Endometrial microvascular endothelial cells (primary cell): ENCODE measurements at regions not wholly inside any gene's neighbourhood (a gene's known extent, or its start where the extent isn't known, plus 50 kb on each side); places are given as distances from the start of the nearest gene placed in this dataset.
"Not testable (repeated sequence)": the region's sequence is repeated elsewhere in the genome, so short reads cannot be mapped to it uniquely, and the experiment has no call there.

ENCODE experiments used
- in situ Hi-C: cut with HindIII; loops from 2 replicates; pipeline ENCODE4 v1.10.0; 2017; ENCODE audit warnings: low sequenced_read_pairs, low pct_unique_long_range_greater_than_20kb; ENCODE audit errors: inconsistent ontology term

GRCh38 chr17:53527473-53527872, 295.3 kb upstream of the KIF2B start:
- in situ Hi-C loops = no loop called here

- in situ Hi-C loops = no loop called here
Measured at GRCh38 chr17:53525590-53525989, 297.1 kb upstream of the KIF2B start.

GRCh38 chr17:53516636-53517035, 306.1 kb upstream of the KIF2B start:
- in situ Hi-C loops = no loop called here

- in situ Hi-C loops = no loop called here
Measured at GRCh38 chr17:53499277-53499676, 323.4 kb upstream of the KIF2B start.

- in situ Hi-C loops = no loop called here
Measured at GRCh38 chr17:53496356-53496755, 326.4 kb upstream of the KIF2B start.

GRCh38 chr17:53492532-53492931, 330.2 kb upstream of the KIF2B start:
- in situ Hi-C loops = no loop called here

- in situ Hi-C loops = no loop called here
Measured at GRCh38 chr17:53490447-53490968, 332.2 kb upstream of the KIF2B start.

GRCh38 chr17:53483704-53484103, 339.0 kb upstream of the KIF2B start:
- in situ Hi-C loops = no loop called here

- in situ Hi-C loops = no loop called here
Measured at GRCh38 chr17:53475002-53475401, 347.7 kb upstream of the KIF2B start.

- in situ Hi-C loops = no loop called here
Measured at GRCh38 chr17:53472586-53472985, 350.1 kb upstream of the KIF2B start.

GRCh38 chr17:53471514-53471913, 351.2 kb upstream of the KIF2B start:
- in situ Hi-C loops = no loop called here

GRCh38 chr17:53470626-53471025, 352.1 kb upstream of the KIF2B start:
- in situ Hi-C loops = no loop called here

GRCh38 chr17:53466733-53467132, 356.0 kb upstream of the KIF2B start:
- in situ Hi-C loops = no loop called here

- in situ Hi-C loops = not testable (repeated sequence)
Measured at GRCh38 chr17:53464396-53464795, 358.3 kb upstream of the KIF2B start.

GRCh38 chr17:53463363-53463762, 359.4 kb upstream of the KIF2B start:
- in situ Hi-C loops = no loop called here

- in situ Hi-C loops = no loop called here
Measured at GRCh38 chr17:53462393-53462811, 360.3 kb upstream of the KIF2B start.

GRCh38 chr17:53455943-53456342, 366.8 kb upstream of the KIF2B start:
- in situ Hi-C loops = not testable (repeated sequence)

- in situ Hi-C loops = no loop called here
Measured at GRCh38 chr17:53454337-53454736, 368.4 kb upstream of the KIF2B start.

- in situ Hi-C loops = no loop called here
Measured at GRCh38 chr17:53449324-53449723, 373.4 kb upstream of the KIF2B start.

GRCh38 chr17:53428913-53429312, 393.8 kb upstream of the KIF2B start:
- in situ Hi-C loops = no loop called here

- in situ Hi-C loops = no loop called here
Measured at GRCh38 chr17:53426505-53426904, 396.2 kb upstream of the KIF2B start.
